K562 (cell line): ENCODE measurements at regions not wholly inside any gene's neighbourhood (a gene's known extent, or its start where the extent isn't known, plus 50 kb on each side); places are given as distances from the start of the nearest gene placed in this dataset.

Experiments used
- EHMT2 ChIP-seq: fragments of 450-650 bp; IDR thresholded peaks from 2 replicates; pipeline ENCODE4 v1.6.1; 2018; ENCODE audit warnings: antibody characterized with exemption
- HDAC2 ChIP-seq: fragments of 450-650 bp; IDR thresholded peaks from 2 replicates; pipeline ENCODE4 v1.6.1; 2016; ENCODE audit warnings: mild to moderate bottlenecking
- JUN ChIP-seq, 2 experiments: sonication (generic) in 1 of 2; formaldehyde crosslinking in 1 of 2; IDR thresholded peaks; 2 replicates each; pipeline versions ENCODE4 v1.6.1 to v1.8.0; 2012 to 2022; ENCODE audit warnings: borderline replicate concordance in 2 of 2, mild to moderate bottlenecking in 2 of 2, improper control_type of control experiment in 1 of 2, low read depth in 1 of 2, low read length in 1 of 2, missing genetic modification reagents in 1 of 2
- POLR2A ChIP-seq: fragments of 450-650 bp; conservative IDR thresholded peaks from 2 replicates; pipeline ENCODE4 v1.6.1; 2016
- RBM14 ChIP-seq: fragments of 200-400 bp; formaldehyde crosslinking; IDR thresholded peaks from 2 replicates; pipeline ENCODE4 v1.6.1; 2018; ENCODE audit warnings: low read depth, mild to moderate bottlenecking, low read length, moderate library complexity, borderline replicate concordance; ENCODE audit not compliant: insufficient read depth
- TCF7L2 ChIP-seq: fragments of 150-350 bp; IDR thresholded peaks from 2 replicates; pipeline ENCODE4 v1.6.1; 2016; ENCODE audit warnings: low read depth, mild to moderate bottlenecking, low read length, moderate library complexity
- YY1 ChIP-seq, 3 experiments: IDR thresholded peaks; 2 replicates each; pipeline ENCODE4 v1.6.1; 2011; ENCODE audit warnings: low read length in 2 of 3, mild to moderate bottlenecking in 2 of 3, moderate library complexity in 2 of 3, borderline replicate concordance in 1 of 3, control low read depth in 1 of 3, low read depth in 1 of 3; ENCODE audit not compliant: insufficient read depth in 3 of 3, insufficient replicate concordance in 2 of 3, control insufficient read depth in 1 of 3, insufficient read length in 1 of 3; ENCODE audit errors: extremely low read depth in 1 of 3
- ZNF121 ChIP-seq: sonication (generic); formaldehyde crosslinking; conservative IDR thresholded peaks from 2 replicates; pipeline ENCODE4 v1.8.0; 2022; ENCODE audit warnings: missing genetic modification reagents
- ZNF561 ChIP-seq: fragments of 450-650 bp; formaldehyde crosslinking; conservative IDR thresholded peaks from 2 replicates; pipeline ENCODE4 v1.4.0; 2020; ENCODE audit warnings: mild to moderate bottlenecking, moderate library complexity

GRCh38 chr16:16925432-16925831 is 545.3 kb downstream of the XYLT1 start:
- TF ChIP-seq POLR2A (no peak), TCF7L2 (no peak), RBM14 (no peak), ZNF561 (CRISPR knock-in tag) (no peak), ZNF121 (CRISPR knock-in tag) (no peak), HDAC2 (no peak), YY1 (IDR thresholded peaks at IDR 0.05; ENCODE audit: borderline replicate concordance in 1 of 3, control insufficient read depth in 1 of 3, extremely low read depth in 1 of 3, insufficient read depth in 3 of 3, insufficient read length in 1 of 3, insufficient replicate concordance in 2 of 3, low read depth in 1 of 3, low read length in 2 of 3) (no peak), EHMT2 (no peak), JUN (IDR thresholded peaks at IDR 0.05; ENCODE audit: borderline replicate concordance, low read depth, low read length) (no peak), JUN (CRISPR knock-in tag; IDR thresholded peaks at IDR 0.05; ENCODE audit: borderline replicate concordance) (no peak)
